ENCODE measurements at regions not wholly inside any gene's neighbourhood (a gene's known extent, or its start where the extent isn't known, plus 50 kb on each side); places are given as distances from the start of the nearest gene placed in this dataset.
"Not testable (repeated sequence)": the region's sequence is repeated elsewhere in the genome, so short reads cannot be mapped to it uniquely, and the experiment has no call there.

GRCh38 chr12:131573631-131574394, 137.1 kb upstream of the SFSWAP start:
- no peak for DNase-seq (ENCODE audit: low read depth)

- DNase-seq (ENCODE audit: low read depth) = no peak
Observed at GRCh38 chr12:131574395-131574771, 136.5 kb upstream of the SFSWAP start.

- DNase-seq (ENCODE audit: low read depth) = no peak
Observed at GRCh38 chr12:131575371-131575770, 135.5 kb upstream of the SFSWAP start.

- DNase-seq (ENCODE audit: low read depth) = not testable (repeated sequence)
Observed at GRCh38 chr12:131576734-131577133, 134.2 kb upstream of the SFSWAP start.

GRCh38 chr12:131577766-131578165, 133.1 kb upstream of the SFSWAP start:
- DNase-seq (ENCODE audit: low read depth) = no peak

- no peak for DNase-seq (ENCODE audit: low read depth)
Observed at GRCh38 chr12:131578828-131579470, 131.9 kb upstream of the SFSWAP start.

- no peak for DNase-seq (ENCODE audit: low read depth)
Observed at GRCh38 chr12:131583090-131583712, 127.7 kb upstream of the SFSWAP start.

GRCh38 chr12:131586269-131586668, 124.6 kb upstream of the SFSWAP start:
- DNase-seq (ENCODE audit: low read depth) = no peak

GRCh38 chr12:131586761-131587160, 124.1 kb upstream of the SFSWAP start:
- DNase-seq (ENCODE audit: low read depth) = no peak

- no peak for DNase-seq (ENCODE audit: low read depth)
Observed at GRCh38 chr12:131587565-131587964, 123.3 kb upstream of the SFSWAP start.

GRCh38 chr12:131589221-131589897, 121.5 kb upstream of the SFSWAP start:
- DNase-seq (ENCODE audit: low read depth) = no peak

GRCh38 chr12:131589966-131590365, 120.9 kb upstream of the SFSWAP start:
- no peak for DNase-seq (ENCODE audit: low read depth)

- DNase-seq (ENCODE audit: low read depth) = no peak
Observed at GRCh38 chr12:131591136-131591535, 119.8 kb upstream of the SFSWAP start.

- no peak for DNase-seq (ENCODE audit: low read depth)
Observed at GRCh38 chr12:131591714-131592709, 118.9 kb upstream of the SFSWAP start.

GRCh38 chr12:131592972-131593371, 117.9 kb upstream of the SFSWAP start:
- DNase-seq (ENCODE audit: low read depth) = no peak

- DNase-seq (ENCODE audit: low read depth) = no peak
Observed at GRCh38 chr12:131593406-131593805, 117.5 kb upstream of the SFSWAP start.

- no peak for DNase-seq (ENCODE audit: low read depth)
Observed at GRCh38 chr12:131596115-131596514, 114.8 kb upstream of the SFSWAP start.

- DNase-seq (ENCODE audit: low read depth) = no peak
Observed at GRCh38 chr12:131597333-131597732, 113.6 kb upstream of the SFSWAP start.

- no peak for DNase-seq (ENCODE audit: low read depth)
Observed at GRCh38 chr12:131598717-131599116, 112.2 kb upstream of the SFSWAP start.

GRCh38 chr12:131599190-131600159, 111.4 kb upstream of the SFSWAP start:
- DNase-seq (ENCODE audit: low read depth) = no peak
